Spleen (tissue), 11 donors: ENCODE measurements at regions not wholly inside any gene's neighbourhood (a gene's known extent, or its start where the extent isn't known, plus 50 kb on each side); places are given as distances from the start of the nearest gene placed in this dataset.

Experiments
- DNase-seq: peaks from one replicate; pipeline ENCODE4 v3.0.0-alpha.2; 2020
- H3K27ac ChIP-seq, 8 donors: fragments of 200-600 bp; sonication (generic) in 7 of 8; 1 replicate in 4 of 8; 2 replicates in 4 of 8; pipeline versions ENCODE4 v1.5.0 to v1.8.0; 2016 to 2021; ENCODE audit warnings: inconsistent platforms in 4 of 8, mild to moderate bottlenecking in 4 of 8, moderate library complexity in 1 of 8
- H3K27me3 ChIP-seq, 7 donors: fragments of 200-600 bp; sonication (generic) in 6 of 7; replicated peaks in 1 of 7; 1 replicate in 4 of 7; 2 replicates in 3 of 7; pipeline versions ENCODE4 v1.5.0 to v1.8.0; 2016 to 2021; ENCODE audit warnings: inconsistent platforms in 3 of 7, mild to moderate bottlenecking in 1 of 7
- H3K36me3 ChIP-seq, 6 donors: fragments of 200-600 bp; sonication (generic) in 5 of 6; 1 replicate in 4 of 6; 2 replicates in 2 of 6; pipeline versions ENCODE4 v1.5.0 to v1.8.0; 2016 to 2021; ENCODE audit warnings: inconsistent platforms in 2 of 6
- H3K4me1 ChIP-seq, 6 donors: fragments of 200-600 bp; sonication (generic) in 5 of 6; 1 replicate in 3 of 6; 2 replicates in 3 of 6; pipeline versions ENCODE4 v1.5.0 to v1.8.0; 2016 to 2021; ENCODE audit warnings: inconsistent platforms in 3 of 6
- H3K4me3 ChIP-seq, 8 donors: fragments of 200-600 bp; sonication (generic) in 7 of 8; 1 replicate in 4 of 8; 2 replicates in 4 of 8; pipeline versions ENCODE4 v1.5.0 to v1.8.0; 2016 to 2021; ENCODE audit warnings: inconsistent platforms in 4 of 8, mild to moderate bottlenecking in 4 of 8, moderate library complexity in 2 of 8
- H3K9me3 ChIP-seq, 8 donors: fragments of 200-600 bp; sonication (generic) in 7 of 8; 1 replicate in 4 of 8; 2 replicates in 4 of 8; pipeline versions ENCODE4 v1.5.0 to v1.8.0; 2016 to 2021; ENCODE audit warnings: inconsistent platforms in 4 of 8
- CTCF ChIP-seq, 11 experiments: fragments of 200-600 bp in 7 of 11; fragments of 450-650 bp in 4 of 11; sonication (generic) in 4 of 11; IDR thresholded peaks in 8 of 11; conservative IDR thresholded peaks in 3 of 11; 1 replicate in 7 of 11; 2 replicates in 4 of 11; pipeline versions ENCODE4 v1.4.0 to v1.8.0; 2016 to 2021; ENCODE audit warnings: antibody characterized with exemption in 11 of 11, inconsistent platforms in 4 of 11, mild to moderate bottlenecking in 1 of 11
- POLR2A ChIP-seq, 3 donors: fragments of 450-650 bp; IDR thresholded peaks; one replicate each; pipeline ENCODE4 v1.5.1; 2017; ENCODE audit warnings: antibody characterized with exemption in 3 of 3, mild to moderate bottlenecking in 1 of 3
- POLR2AphosphoS5 ChIP-seq, 3 donors: sonication (generic); formaldehyde crosslinking; IDR thresholded peaks; one replicate each; pipeline ENCODE4 v1.5.1; 2017; ENCODE audit warnings: antibody characterized with exemption in 3 of 3
- WGBS, 5 donors: extraction: QIAGEN DNeasy Blood & Tissue Kit in 3 of 5; methylation state at CpG; one replicate each; pipeline versions ENCODE4 v1.1.5 to v1.1.7; 2013 to 2018; 5-methylcytosine and 5-hydroxymethylcytosine counted together
- intact Hi-C: fragments of 100-400 bp; cut with DNase I; formaldehyde crosslinking; loops from one replicate; pipeline ENCODE4 v1.15.0; 2023; ENCODE audit warnings: low total_unique reads
- donor health status: healthy with polysubstance abuse.
- donor health status: DM: no; HTN: no; CAD: no; lungs with moderate emphysema.
- donor health status: DM: no; HTN: no; CAD: no.
- donor health status: Bipolar disorder and iron deficiency.
- donor health status: healthy.
- donor health status: DM: no; HTN: no; CAD: no.
- donor health status: DM: yes; HTN: yes; CAD: no.

GRCh38 chrX:84893897-84894296 lies 109.8 kb upstream of the APOOL start:
- no peaks in the 10 kb centered on the region for H3K36me3 ChIP-seq
- H3K9me3 ChIP-seq: no peaks in the 10 kb centered on the region
- 76 to 100% (median 90%) methylated on average over 1 to 2 of the region's 2 CpGs for WGBS, 5 donors
- H3K27ac ChIP-seq: no peak overlapping the region
- H3K4me3 ChIP-seq: no peak overlapping the region
- TF ChIP-seq CTCF (IDR thresholded peaks at IDR 0.05 in 8 of 11, conservative IDR thresholded peaks at IDR 0.05 in 3 of 11) (no peak), POLR2AphosphoS5 (IDR thresholded peaks at IDR 0.05) (no peak), POLR2A (IDR thresholded peaks at IDR 0.05) (no peak)
- intact Hi-C loops: no loop called here
- no peaks in the 10 kb centered on the region for H3K4me1 ChIP-seq
- no peak for DNase-seq
- no peaks in the 10 kb centered on the region for H3K27me3 ChIP-seq

DNA sequence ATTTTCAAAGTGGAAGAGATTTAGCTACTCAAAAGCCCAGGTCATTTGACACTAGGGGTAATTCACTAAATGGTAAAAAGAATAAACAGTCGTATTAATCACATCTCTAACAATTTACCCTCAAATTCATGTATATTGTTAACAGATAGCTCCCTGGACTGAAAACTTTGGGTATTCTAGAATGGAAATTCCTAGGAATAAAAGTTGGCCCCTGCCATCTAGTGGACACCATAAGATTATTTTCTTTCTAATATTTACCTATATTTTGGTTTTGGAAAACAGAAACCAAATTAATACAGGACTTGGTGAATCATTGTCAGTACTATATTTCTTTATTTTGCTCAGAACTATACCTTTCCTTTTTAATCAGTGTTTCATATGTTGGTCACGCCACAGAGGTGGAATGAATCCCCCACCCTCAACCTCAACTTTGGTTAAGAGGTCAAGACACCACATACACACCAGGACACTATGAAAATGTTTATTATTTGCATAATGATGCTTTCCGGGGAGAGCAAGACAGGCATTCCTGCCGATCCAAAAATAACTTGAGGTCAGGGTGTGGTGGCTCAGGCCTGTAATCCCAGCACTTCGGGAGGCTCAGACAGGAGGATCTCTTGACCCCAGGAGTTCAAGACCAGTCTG lies 96.2 kb upstream of the APOOL start:
- Histone ChIP-seq H3K4me1 (no peaks in the 10 kb centered on the region), H3K4me3 (no peak overlapping the region), H3K9me3 (no peaks in the 10 kb centered on the region), H3K27ac (no peak overlapping the region), H3K27me3 (no peaks in the 10 kb centered on the region), H3K36me3 (no peaks in the 10 kb centered on the region)
- TF ChIP-seq POLR2AphosphoS5 (IDR thresholded peaks at IDR 0.05): no peak
- no peak for TF ChIP-seq CTCF (IDR thresholded peaks at IDR 0.05 in 8 of 11, conservative IDR thresholded peaks at IDR 0.05 in 3 of 11)
- no peak for TF ChIP-seq POLR2A (IDR thresholded peaks at IDR 0.05)
- intact Hi-C loops: no loop called here
- 45 to 66% (median 56%) methylated on average over 4 to 5 of the region's 5 CpGs for whole genome bisulfite sequencing, 5 donors
- no peak for DNase-seq

GRCh38 chrX:84909151-84909550 lies 94.5 kb upstream of the APOOL start:
- no peak overlapping the region for H3K27ac ChIP-seq
- no peaks in the 10 kb centered on the region for H3K4me1 ChIP-seq
- no peaks in the 10 kb centered on the region for H3K36me3 ChIP-seq
- H3K27me3 ChIP-seq: no peaks in the 10 kb centered on the region
- no peak overlapping the region for H3K4me3 ChIP-seq
- no peak for TF ChIP-seq POLR2AphosphoS5 (IDR thresholded peaks at IDR 0.05)
- TF ChIP-seq CTCF (IDR thresholded peaks at IDR 0.05 in 8 of 11, conservative IDR thresholded peaks at IDR 0.05 in 3 of 11): no peak
- TF ChIP-seq POLR2A (IDR thresholded peaks at IDR 0.05): no peak
- WGBS, 5 donors: 74 to 88% (median 77%) methylated on average over 1 of the region's 1 CpG
- intact Hi-C loops: no loop called here
- H3K9me3 ChIP-seq: no peaks in the 10 kb centered on the region
- no peak for DNase-seq

- Histone ChIP-seq H3K4me3 (no peak overlapping the region), H3K36me3 (no peaks in the 10 kb centered on the region), H3K9me3 (no peaks in the 10 kb centered on the region), H3K27me3 (no peaks in the 10 kb centered on the region), H3K27ac (no peak overlapping the region), H3K4me1 (no peaks in the 10 kb centered on the region)
- TF ChIP-seq CTCF (IDR thresholded peaks at IDR 0.05 in 8 of 11, conservative IDR thresholded peaks at IDR 0.05 in 3 of 11) (no peak), POLR2A (IDR thresholded peaks at IDR 0.05) (no peak)
- 63 to 85% (median 77%) methylated on average over 1 of the region's 1 CpG for WGBS, 5 donors
- intact Hi-C loops: no loop called here
- DNase-seq: no peak
These were observed 79.1 kb upstream of the APOOL start for GRCh38 chrX:84924624-84925023.
